ENCODE measurements at regions not wholly inside any gene's neighbourhood (a gene's known extent, or its start where the extent isn't known, plus 50 kb on each side); places are given as distances from the start of the nearest gene placed in this dataset.

DNA sequence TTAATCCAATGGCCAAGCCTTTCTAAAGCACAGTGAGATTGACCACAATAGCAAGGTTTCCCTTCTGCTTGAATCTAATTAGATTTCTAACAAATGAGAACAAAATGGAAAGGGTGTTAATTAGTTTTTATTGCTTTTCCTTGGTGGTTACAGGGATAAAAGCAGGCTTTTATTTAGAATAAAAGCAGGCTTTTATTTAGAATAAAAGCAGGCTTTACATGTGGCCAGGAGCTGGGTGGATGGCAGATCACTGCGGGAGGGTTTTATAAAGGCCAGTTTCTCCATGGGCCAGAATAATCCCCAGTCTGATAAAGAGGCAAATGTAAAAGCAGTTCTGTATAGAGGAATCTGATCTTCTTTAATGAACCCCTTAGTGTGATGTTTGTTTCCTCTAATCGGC, 470.2 kb downstream of the TMEM232 start:
- TF ChIP-seq POLR2A (IDR thresholded peaks at IDR 0.05; ENCODE audit: borderline replicate concordance, extremely low read depth, insufficient read depth, insufficient read length) (no peak), ZNF274 (IDR thresholded peaks at IDR 0.05; ENCODE audit: low read depth, low read length) (no peak), JUND (IDR thresholded peaks at IDR 0.05) (no peak), SIN3A (IDR thresholded peaks at IDR 0.05; ENCODE audit: low read depth) (no peak), SRF (IDR thresholded peaks at IDR 0.05; ENCODE audit: low read depth) (no peak), SP1 (IDR thresholded peaks at IDR 0.05; ENCODE audit: low read depth) (no peak), RAD21 (IDR thresholded peaks at IDR 0.05; ENCODE audit: low read depth) (no peak), EGR1 (IDR thresholded peaks at IDR 0.05; ENCODE audit: low read depth) (no peak)
- TF ChIP-seq, protein P1, sequence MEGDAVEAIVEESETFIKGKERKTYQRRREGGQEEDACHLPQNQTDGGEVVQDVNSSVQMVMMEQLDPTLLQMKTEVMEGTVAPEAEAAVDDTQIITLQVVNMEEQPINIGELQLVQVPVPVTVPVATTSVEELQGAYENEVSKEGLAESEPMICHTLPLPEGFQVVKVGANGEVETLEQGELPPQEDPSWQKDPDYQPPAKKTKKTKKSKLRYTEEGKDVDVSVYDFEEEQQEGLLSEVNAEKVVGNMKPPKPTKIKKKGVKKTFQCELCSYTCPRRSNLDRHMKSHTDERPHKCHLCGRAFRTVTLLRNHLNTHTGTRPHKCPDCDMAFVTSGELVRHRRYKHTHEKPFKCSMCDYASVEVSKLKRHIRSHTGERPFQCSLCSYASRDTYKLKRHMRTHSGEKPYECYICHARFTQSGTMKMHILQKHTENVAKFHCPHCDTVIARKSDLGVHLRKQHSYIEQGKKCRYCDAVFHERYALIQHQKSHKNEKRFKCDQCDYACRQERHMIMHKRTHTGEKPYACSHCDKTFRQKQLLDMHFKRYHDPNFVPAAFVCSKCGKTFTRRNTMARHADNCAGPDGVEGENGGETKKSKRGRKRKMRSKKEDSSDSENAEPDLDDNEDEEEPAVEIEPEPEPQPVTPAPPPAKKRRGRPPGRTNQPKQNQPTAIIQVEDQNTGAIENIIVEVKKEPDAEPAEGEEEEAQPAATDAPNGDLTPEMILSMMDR (IDR thresholded peaks at IDR 0.05 in 2 of 3, conservative IDR thresholded peaks at IDR 0.05 in 1 of 3; ENCODE audit: borderline replicate concordance in 1 of 3, insufficient read depth in 1 of 3, low read depth in 2 of 3, low read length in 2 of 3), result no peak
- TF ChIP-seq, protein P2, sequence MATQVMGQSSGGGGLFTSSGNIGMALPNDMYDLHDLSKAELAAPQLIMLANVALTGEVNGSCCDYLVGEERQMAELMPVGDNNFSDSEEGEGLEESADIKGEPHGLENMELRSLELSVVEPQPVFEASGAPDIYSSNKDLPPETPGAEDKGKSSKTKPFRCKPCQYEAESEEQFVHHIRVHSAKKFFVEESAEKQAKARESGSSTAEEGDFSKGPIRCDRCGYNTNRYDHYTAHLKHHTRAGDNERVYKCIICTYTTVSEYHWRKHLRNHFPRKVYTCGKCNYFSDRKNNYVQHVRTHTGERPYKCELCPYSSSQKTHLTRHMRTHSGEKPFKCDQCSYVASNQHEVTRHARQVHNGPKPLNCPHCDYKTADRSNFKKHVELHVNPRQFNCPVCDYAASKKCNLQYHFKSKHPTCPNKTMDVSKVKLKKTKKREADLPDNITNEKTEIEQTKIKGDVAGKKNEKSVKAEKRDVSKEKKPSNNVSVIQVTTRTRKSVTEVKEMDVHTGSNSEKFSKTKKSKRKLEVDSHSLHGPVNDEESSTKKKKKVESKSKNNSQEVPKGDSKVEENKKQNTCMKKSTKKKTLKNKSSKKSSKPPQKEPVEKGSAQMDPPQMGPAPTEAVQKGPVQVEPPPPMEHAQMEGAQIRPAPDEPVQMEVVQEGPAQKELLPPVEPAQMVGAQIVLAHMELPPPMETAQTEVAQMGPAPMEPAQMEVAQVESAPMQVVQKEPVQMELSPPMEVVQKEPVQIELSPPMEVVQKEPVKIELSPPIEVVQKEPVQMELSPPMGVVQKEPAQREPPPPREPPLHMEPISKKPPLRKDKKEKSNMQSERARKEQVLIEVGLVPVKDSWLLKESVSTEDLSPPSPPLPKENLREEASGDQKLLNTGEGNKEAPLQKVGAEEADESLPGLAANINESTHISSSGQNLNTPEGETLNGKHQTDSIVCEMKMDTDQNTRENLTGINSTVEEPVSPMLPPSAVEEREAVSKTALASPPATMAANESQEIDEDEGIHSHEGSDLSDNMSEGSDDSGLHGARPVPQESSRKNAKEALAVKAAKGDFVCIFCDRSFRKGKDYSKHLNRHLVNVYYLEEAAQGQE (IDR thresholded peaks at IDR 0.05; ENCODE audit: low read depth), result no peak
- TF ChIP-seq, protein P3, sequence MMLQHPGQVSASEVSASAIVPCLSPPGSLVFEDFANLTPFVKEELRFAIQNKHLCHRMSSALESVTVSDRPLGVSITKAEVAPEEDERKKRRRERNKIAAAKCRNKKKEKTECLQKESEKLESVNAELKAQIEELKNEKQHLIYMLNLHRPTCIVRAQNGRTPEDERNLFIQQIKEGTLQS (IDR thresholded peaks at IDR 0.05), result no peak
- TF ChIP-seq, protein P4, sequence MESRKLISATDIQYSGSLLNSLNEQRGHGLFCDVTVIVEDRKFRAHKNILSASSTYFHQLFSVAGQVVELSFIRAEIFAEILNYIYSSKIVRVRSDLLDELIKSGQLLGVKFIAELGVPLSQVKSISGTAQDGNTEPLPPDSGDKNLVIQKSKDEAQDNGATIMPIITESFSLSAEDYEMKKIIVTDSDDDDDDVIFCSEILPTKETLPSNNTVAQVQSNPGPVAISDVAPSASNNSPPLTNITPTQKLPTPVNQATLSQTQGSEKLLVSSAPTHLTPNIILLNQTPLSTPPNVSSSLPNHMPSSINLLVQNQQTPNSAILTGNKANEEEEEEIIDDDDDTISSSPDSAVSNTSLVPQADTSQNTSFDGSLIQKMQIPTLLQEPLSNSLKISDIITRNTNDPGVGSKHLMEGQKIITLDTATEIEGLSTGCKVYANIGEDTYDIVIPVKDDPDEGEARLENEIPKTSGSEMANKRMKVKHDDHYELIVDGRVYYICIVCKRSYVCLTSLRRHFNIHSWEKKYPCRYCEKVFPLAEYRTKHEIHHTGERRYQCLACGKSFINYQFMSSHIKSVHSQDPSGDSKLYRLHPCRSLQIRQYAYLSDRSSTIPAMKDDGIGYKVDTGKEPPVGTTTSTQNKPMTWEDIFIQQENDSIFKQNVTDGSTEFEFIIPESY (IDR thresholded peaks at IDR 0.05; ENCODE audit: extremely low read depth, insufficient replicate concordance, low read length), result no peak
- TF ChIP-seq, protein P5, sequence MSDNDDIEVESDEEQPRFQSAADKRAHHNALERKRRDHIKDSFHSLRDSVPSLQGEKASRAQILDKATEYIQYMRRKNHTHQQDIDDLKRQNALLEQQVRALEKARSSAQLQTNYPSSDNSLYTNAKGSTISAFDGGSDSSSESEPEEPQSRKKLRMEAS (IDR thresholded peaks at IDR 0.05), result no peak
